GM18511 (cell line): ENCODE measurements at regions not wholly inside any gene's neighbourhood (a gene's known extent, or its start where the extent isn't known, plus 50 kb on each side); places are given as distances from the start of the nearest gene placed in this dataset.
"Not testable (repeated sequence)": the region's sequence is repeated elsewhere in the genome, so short reads cannot be mapped to it uniquely, and the experiment has no call there.

Experiments used
- ATAC-seq: cut with Tn5 transposase; IDR thresholded peaks from one replicate; pipeline ENCODE4 v1.9.1; 2021; ENCODE audit warnings: mild to moderate bottlenecking, moderate library complexity; ENCODE audit not compliant: unreplicated experiment

DNA sequence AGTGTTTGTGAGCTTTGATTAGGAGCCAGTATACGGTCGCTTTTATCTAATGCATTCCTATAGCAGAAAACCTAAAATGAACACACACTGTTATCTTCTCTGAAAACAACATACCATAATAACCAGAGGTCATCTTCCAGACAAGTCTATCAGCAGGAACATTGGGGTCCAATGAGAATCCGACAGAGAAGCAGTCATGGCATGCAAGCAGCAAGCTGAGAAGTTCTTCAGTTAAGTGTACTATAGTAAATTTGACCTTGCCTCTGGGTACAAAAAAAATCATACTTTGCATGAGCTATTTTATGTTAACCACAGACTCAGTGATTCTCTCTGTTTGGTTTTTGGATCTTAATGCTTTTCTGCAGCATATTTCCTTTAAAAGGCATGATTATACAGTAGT, 1505.1 kb downstream of the PCDH9 start:
- ATAC-seq = no peak

DNA sequence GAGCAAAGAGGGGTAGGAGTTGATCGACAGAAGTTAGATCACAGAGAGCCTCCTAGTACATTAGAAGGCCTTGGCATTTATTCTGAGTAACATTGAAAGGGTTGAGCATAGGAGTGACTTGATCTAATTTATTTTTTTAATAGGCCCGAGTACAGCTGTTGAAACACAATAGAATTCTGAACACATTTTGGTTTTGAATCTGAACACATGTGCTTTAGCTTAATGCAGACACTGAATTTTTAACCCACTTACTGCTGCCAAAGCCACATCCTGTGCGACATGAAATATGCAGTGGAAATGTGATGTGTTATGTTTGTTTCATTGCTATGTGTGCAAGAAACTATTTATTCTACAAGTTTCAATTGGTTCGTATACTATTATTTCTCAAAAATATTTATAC, 1505.9 kb downstream of the PCDH9 start:
- no peak for ATAC-seq

DNA sequence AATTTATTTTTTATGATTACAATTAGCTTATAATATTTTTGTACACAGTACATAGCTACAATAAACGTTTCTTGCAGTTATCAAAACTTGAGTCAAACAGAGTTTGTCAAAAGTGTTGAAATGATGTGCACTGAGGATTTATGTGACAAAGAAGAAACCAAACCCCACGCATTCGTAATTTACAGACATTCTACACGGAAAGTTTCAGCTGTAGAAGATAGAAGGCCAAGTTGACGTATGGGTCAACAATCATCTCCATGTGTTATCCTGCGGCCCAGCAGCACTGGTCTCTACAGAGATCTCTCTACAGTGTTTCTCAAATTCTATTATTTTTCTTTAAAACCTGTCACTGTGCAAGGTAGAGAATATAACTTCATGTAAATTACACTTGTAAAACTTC, 1507.6 kb downstream of the PCDH9 start:
- ATAC-seq = no peak

DNA sequence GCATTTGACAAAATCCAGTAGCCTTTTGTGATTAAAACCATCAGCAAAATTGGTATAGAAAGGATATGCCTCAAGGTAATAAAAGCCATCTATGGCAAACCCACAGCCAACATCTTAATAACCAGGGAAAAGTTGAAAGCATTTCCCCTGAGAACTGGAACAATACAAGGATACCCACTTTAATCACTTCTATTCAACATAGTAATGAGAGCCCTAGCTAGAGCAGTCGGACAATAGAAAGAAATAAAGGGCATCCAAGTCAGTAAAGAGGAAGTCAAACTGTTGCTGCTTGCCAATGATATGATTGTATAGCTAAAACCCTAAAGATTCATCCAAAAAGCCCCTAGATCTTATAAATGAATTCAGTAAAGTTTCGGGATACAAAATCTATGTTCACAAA, 1510.3 kb downstream of the PCDH9 start:
- no peak for ATAC-seq

DNA sequence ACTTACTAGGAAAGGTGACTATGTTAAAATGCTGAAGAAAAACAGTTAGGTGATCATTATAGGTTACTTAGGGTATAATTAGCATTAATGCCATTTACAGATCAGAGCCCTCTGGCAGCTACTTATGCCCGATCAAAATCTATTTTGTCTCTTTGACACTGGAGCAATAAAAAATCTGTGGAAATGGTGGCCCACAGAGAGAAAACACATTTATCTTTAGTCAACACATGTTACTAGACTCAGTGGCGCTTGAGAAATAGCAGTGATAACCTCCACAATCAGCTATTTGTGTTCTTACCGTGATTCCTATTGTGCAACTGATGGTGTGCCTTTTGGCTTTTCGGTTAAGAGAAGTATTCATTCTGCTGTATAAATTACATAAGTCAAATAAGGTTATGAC, 1519.6 kb downstream of the PCDH9 start:
- ATAC-seq = no peak

DNA sequence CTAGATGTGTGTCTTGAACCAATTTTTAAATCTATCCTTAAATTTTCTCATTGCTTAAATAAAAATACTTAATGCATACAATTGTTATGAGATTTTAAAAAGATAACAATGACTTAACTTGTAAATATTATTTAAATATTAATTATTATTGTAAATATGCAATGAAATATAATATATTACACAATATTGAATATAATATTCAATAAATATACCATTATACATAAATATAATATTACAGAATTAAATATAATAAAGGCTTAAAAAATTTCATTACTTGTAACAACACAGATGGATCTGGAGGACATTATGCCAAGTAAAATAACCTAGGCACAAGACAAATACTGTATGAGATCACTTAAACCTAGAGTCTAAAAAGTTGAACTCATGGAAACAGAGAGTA, 1532.3 kb downstream of the PCDH9 start:
- no peak for ATAC-seq

DNA sequence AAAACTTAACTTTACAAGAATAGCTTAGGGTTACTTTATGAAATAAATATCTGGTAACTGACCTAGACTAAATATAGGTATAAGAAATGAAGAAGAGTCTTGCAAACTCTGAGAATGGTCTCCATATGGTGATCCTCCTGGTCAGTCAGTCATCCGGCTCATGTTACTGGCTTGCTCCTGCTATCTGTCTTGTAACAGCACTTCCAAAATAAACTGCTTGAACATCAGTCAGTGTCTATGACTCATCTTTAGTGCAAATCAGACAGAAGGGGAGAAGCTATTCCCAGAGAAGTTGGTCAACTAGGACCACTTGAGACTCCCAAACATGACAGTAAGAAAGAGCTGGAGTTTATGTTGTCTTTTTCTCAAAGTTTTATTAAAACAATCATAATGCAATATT, 1550.9 kb downstream of the PCDH9 start:
- no peak for ATAC-seq

DNA sequence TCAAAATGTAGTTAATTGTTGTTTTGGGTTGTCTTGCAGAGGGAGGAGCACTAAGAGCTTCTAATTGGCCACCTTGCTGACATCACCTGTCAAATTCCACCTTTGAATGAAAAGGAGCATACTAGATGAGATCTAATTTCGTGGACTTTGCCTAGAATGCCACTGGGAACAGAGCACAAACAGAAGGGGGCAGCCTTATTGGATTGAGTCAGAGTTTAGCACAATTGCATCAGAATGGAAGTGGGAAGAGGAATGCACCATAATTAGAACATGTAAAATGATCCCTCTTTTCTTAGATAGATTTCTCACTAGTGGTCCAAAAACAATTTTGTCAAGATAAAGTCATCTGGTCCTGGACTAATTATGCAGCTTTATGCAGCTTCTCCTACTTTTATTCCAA, 1552.2 kb downstream of the PCDH9 start:
- no peak for ATAC-seq

DNA sequence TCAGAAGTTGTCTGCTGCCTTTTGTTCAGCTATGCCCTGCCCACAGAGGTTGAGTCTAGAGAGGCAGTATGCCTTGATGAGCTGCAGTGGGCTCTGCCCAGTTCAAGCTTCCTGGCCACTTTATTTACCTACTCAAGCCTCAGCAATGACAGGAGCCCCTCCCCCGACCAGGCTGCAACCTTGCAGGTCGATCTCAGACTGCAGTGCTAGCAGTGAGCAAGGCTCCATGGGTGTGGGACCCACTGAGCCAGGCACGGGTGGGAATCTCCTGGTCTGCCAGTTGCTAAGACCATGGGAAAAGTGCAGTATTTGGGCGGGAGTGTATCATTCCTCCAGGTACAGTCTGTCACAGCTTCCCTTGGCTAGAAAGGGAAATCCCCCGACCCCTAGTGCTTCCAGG, 1554.8 kb downstream of the PCDH9 start:
- not testable (repeated sequence) for ATAC-seq

DNA sequence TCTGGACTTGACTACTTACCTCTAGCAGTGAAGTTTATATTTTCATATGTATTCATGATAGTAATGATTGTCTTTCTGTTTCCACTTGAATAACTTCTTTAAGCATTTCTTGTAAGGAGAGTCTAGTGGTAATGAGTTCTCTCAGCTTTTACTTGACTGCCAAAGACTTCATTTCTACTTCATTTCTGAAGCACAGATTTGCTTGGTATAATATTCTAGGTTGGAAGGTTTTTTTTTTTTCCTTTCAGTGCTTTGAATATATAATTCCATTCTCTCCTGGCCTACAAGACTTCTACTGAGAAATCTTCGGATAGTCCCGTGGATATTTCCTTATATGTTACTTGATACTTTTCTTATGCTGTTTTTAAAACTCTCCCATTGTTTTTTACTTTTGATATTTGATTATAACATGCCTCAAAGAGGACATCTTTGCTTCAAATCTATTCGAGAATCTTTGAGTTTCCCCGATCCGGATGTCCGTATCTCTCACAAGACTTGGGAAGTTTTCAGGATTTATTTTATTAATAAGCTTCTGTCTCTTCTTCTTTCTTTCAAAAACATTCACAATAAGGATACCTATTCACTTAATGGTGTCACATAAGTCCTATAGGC, 1560.0 kb downstream of the PCDH9 start:
- ATAC-seq = no peak

DNA sequence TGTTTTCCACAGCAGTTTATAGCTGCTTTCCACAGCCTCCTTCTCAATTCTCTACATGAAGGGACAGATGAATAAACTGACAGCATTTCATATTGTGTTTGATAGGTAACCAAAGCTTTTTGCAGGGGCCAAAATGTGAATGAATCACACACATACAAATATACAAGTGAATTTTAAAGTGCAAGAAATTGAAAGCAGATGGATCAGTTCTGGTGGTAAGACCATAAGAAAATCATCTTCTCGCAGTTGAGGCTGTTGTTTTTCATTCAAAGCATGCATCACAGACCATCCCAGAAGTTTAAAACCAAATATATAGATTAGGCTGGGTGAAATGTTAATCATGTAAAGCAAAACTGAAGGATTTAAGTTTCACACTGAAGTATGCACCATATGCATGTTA, 1569.4 kb downstream of the PCDH9 start:
- ATAC-seq = no peak

DNA sequence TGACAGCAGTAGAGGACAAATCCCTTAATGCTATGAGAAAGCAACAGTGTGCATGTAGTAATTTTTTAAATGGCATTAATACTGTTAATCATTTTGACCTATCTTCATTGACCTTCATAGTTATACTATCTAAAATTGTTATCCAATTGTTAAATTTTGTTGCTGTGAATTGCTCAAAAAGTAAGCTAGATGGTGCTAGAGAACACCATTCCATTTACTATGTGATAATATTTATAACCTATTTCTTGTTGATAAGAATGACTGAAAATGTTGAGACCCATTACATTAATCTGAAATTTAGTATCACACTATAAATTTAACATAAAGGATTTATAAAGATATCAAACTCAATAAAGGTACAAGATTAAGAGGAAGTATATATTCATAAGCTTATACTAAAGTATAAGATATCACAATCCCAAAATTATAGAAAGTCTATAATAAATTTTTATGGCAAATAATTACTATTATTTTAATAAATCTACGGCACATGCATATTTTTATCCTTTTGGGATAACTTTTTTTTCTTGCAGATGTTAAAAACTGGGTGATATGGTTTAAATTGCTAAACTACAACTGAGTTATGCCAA, 1573.3 kb downstream of the PCDH9 start:
- ATAC-seq = peak; percentile 52

DNA sequence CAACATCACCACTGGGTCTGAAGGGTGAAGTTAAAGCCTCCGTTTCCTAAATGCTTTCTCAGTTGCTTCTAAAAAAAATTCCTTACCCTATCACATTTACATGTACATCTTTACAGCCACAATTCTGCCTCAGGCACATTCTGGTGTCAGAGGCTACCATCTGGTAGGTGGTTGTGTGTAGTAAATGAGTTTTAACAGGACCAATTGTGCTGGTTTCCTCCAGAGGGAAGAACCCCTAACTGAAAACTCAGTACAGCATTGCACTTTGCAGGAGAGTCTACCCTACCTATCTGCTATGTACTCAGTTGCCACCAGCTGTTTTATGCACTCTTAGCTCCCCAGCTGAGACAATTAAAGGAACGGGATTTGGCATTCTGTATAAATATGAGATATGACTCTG, 1576.5 kb downstream of the PCDH9 start:
- no peak for ATAC-seq

DNA sequence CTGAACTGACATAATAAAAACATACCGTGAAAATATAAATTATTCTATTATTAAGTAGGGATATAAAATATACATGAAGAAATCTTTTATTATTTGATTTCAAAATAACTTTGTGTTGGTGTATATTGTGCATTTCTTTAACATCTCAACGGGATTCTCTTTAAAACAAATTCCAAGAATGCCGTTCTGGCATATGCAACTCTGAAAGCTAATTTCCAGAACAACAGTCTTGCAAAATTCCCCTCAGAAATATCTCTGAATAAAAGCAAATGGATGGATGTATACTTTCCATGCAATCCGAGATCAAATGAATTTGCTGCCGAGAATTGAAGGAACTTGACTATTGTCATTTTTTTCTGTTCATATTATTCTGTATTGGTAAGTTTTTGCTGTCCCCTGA, 1579.8 kb downstream of the PCDH9 start:
- no peak for ATAC-seq

DNA sequence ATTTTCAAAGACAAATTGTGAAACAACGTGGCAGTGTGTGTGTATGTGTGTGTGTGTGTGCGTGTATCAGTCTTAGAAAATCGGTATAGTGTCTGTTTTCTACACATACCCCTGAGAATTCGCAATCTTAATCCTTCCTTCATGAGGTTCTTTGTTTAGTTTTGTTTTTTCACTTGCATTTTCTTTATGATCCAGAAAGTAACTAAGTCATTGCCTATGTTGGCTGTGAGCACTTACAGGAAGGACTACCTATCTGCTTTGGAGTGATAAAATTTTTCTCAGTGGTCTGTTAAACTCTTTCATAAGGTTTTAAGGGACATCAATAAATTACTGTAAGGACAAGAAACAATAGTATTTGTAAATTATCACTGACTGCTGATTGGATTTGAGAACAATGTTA, 1587.1 kb downstream of the PCDH9 start:
- ATAC-seq = no peak

DNA sequence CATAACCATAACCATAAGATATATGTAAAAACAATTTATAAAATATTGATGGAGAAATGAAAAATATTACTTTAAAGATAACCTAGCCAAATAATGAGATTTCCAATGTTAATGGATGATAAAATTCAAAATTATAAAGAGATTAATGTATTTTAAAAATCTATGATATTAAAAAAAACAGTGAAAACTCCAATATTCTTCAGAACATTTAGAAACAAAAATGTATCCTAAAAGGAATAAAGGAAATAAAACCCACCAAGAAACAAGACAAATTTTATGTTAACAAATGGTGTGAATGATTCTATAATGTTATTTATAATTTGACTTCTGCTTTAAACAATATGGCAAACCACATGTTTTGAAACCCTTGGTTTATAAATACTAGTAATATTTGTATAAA, 1587.8 kb downstream of the PCDH9 start:
- ATAC-seq = no peak

DNA sequence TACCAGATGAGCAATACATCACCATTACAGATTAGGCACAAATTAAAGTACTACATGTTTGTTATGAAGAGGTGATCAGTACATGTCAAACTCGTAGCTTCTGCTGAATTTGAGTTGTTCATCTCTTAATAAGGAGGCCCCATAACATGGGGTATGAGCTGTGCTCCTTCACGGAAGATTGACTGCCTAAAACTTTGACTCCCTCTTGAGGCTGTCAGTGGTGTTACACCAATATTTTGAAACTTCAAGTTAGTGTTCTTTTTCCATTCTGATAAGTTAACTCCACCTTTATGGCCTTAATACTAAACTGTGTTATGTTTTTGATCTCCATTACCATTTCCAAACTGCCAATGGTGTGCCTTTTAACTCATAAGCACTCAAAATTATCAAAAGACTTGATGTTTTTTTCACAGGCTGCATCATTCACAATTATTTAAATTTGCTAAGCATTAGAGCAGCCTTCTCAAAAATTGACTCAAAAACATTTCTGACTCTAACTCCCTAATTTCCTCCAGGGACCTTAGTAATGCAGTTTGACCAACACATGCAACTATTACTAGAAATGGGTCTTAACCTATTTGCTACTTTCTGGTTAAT, 1591.5 kb downstream of the PCDH9 start:
- ATAC-seq = peak; percentile 93

DNA sequence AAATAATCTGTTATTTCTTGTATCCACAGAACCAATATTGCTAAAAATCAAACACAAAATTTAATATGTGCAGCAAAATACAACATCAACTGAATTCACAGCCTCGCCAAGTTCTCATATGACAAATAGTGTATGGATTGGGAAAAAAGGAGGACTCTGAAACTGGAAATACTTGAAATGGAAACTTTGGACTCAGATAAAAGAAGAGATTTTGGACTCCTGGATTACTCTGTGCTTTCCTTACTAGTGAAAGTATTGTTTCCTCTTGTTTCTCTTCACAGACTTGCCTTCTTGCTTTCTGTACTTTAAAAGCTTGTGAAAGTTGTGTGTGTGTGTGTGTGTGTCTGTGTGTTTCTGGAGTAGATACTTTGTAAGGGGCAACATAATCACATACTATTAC, 1596.3 kb downstream of the PCDH9 start:
- ATAC-seq = no peak

DNA sequence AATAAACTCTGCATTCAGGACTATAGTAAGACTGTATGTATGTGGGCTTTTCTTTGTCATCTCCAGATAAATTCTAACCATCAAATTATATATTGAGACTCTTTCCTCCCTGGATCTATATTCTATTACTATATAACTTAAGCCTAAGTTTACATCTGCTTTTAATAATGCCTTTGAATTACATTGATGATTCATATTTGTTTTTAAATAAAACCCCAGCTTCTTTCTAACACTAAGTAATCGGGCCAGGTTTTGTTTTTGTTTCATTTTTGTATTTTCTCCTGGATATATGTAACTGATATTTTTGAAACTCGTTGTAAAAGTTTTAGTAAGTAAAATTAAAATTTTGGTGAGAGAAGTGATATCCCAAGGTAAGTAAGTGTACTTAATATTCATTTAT, 1599.1 kb downstream of the PCDH9 start:
- no peak for ATAC-seq

DNA sequence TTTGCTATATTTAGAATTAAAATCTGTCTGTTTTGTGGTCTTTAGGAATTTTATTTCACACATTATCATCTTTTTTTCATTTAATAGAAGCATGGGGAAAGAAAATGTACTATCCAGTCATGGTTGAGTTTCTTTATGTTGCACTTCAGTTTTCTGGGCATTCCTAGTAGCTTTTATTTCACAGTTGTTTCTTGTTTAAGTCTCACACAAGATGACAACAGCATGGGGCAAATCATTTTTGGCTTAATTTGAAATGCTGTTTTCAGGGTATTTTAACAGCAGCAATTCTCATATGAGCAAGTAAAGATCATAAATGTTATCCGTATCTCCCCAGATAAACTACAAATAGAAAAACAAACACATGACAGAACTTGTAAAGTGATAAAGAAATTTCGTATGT, 1600.2 kb downstream of the PCDH9 start:
- ATAC-seq = no peak

DNA sequence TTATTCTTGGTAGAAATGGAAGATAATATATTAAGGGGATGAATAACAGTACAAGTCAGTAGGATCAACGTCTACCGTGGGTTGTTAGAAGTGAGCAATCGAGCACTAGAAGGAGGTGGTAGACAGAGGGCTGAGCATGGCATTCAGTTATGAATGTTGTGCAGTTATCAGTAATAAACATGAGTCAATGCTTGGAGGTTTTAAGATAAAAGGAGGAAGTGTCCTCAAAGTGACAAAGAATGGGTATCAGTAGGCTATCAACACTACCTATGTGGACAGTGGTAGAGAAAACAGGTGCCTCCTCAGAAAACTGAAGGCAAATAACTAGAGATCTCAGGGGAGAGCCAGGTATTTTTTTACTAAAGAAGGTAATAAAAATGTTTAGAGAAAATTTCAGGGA, 1607.0 kb downstream of the PCDH9 start:
- no peak for ATAC-seq

DNA sequence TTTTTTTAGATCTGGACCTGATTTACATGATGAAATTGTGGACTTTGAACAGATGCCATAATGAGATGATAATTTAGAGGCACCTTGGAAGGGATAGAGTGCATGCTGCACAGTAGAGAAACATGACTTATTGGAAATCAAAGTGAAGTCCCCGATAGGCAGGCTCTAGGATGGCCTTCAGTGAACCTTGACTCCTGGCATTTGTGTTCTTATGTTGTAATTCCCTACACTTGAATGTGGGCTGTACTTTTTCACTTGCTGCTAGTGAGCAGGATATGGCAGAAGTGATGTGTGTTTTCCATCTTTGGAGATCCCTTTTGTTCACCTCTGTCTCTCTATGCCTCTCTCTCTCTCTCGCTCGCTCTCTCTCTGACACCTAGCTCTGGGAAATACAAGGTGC, 1614.6 kb downstream of the PCDH9 start:
- no peak for ATAC-seq

DNA sequence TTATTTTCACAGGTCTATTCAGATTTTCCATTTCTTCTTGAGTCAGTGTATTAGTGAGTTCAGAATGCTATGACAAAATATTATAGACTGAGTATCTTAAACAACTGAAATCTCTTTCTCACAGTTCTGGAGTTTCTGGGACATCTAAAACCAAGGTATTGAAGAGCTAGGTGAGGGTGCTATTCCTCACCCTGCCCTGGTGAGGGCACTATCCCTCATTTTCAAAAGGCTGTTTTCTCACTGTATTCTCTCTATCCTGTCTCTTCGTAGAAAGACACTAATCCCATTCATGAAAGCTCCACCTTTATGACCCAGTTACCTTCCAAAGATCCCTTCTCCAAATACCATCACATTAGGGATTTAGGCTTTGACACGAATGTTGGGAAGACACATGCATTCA, 1617.1 kb downstream of the PCDH9 start:
- peak; percentile 63 for ATAC-seq
